ENCODE measurements at regions not wholly inside any gene's neighbourhood (a gene's known extent, or its start where the extent isn't known, plus 50 kb on each side); places are given as distances from the start of the nearest gene placed in this dataset.

- no peak for TF ChIP-seq AEBP2 (tag by site-specific recombination; IDR thresholded peaks at IDR 0.05; ENCODE audit: borderline replicate concordance)
- TF ChIP-seq ZNF692 (tag by site-specific recombination; IDR thresholded peaks at IDR 0.05) = no peak
- peak; percentile 44; the same call in 1 of the 2 replicates for TF ChIP-seq TRIM28 (IDR thresholded peaks at IDR 0.05; ENCODE audit: borderline replicate concordance, low read length)
- no peak for TF ChIP-seq SCRT1 (tag by site-specific recombination; IDR thresholded peaks at IDR 0.05; ENCODE audit: borderline replicate concordance)
- no peak for TF ChIP-seq ELK4 (IDR thresholded peaks at IDR 0.05; ENCODE audit: borderline replicate concordance, low read depth, low read length)
- TF ChIP-seq ZNF175 (tag by site-specific recombination; IDR thresholded peaks at IDR 0.05) = no peak
- TF ChIP-seq ZNF621 (tag by site-specific recombination; IDR thresholded peaks at IDR 0.05) = no peak
- TF ChIP-seq ZNF2 (tag by site-specific recombination; IDR thresholded peaks at IDR 0.05) = no peak
Observed at GRCh38 chr16:9567666-9568065, 476.2 kb downstream of the HAPSTR1 start (continued).

- ChIA-PET CTCF (no interaction called here), POLR2A (no interaction called here)
- H3K36me3 ChIP-seq (ENCODE audit: control insufficient read depth in 2 of 2, insufficient read depth in 1 of 2, low read length in 2 of 2) = no peaks in the 10 kb centered on the region
- no peaks in the 10 kb centered on the region for H3K9me3 ChIP-seq (ENCODE audit: control insufficient read depth, insufficient read depth, low read depth, low read length)
- H3K4me1 ChIP-seq (ENCODE audit: control insufficient read depth, insufficient read depth, low read length) = no peaks in the 10 kb centered on the region
- no peak overlapping the region for H3K27ac ChIP-seq (ENCODE audit: extremely low read depth, low read depth, low read length)
- TF ChIP-seq ZNF449 (tag by site-specific recombination; IDR thresholded peaks at IDR 0.05) = no peak
- no peak for TF ChIP-seq ZSCAN30 (tag by site-specific recombination; IDR thresholded peaks at IDR 0.05)
- no peak overlapping the region for H3K4me3 ChIP-seq (ENCODE audit: low read depth, low read length)
Observed at GRCh38 chr16:9568261-9568660, 476.8 kb downstream of the HAPSTR1 start.

- H3K4me3 ChIP-seq (ENCODE audit: low read depth, low read length) = no peak overlapping the region
- H3K27ac ChIP-seq (ENCODE audit: extremely low read depth, low read depth, low read length) = no peak overlapping the region
- POLR2A ChIA-PET = no interaction called here
- no peak for TF ChIP-seq ZNF707 (tag by site-specific recombination; IDR thresholded peaks at IDR 0.05)
- no peak for TF ChIP-seq ZNF350 (tag by site-specific recombination; IDR thresholded peaks at IDR 0.05)
- no peaks in the 10 kb centered on the region for H3K4me1 ChIP-seq (ENCODE audit: control insufficient read depth, insufficient read depth, low read length)
- no peaks in the 10 kb centered on the region for H3K36me3 ChIP-seq (ENCODE audit: control insufficient read depth in 2 of 2, insufficient read depth in 1 of 2, low read length in 2 of 2)
- no peaks in the 10 kb centered on the region for H3K9me3 ChIP-seq (ENCODE audit: control insufficient read depth, insufficient read depth, low read depth, low read length)
- CTCF ChIA-PET = no interaction called here
Observed at GRCh38 chr16:9570521-9570920, 479.1 kb downstream of the HAPSTR1 start.

GRCh38 chr16:9578459-9578858 is 487.0 kb downstream of the HAPSTR1 start:
- Histone ChIP-seq H3K36me3 (ENCODE audit: control insufficient read depth in 2 of 2, insufficient read depth in 1 of 2, low read length in 2 of 2) (no peaks in the 10 kb centered on the region), H3K27ac (ENCODE audit: extremely low read depth, low read depth, low read length) (no peak overlapping the region), H3K9me3 (ENCODE audit: control insufficient read depth, insufficient read depth, low read depth, low read length) (no peaks in the 10 kb centered on the region), H3K4me1 (ENCODE audit: control insufficient read depth, insufficient read depth, low read length) (no peaks in the 10 kb centered on the region), H3K4me3 (ENCODE audit: low read depth, low read length) (no peak overlapping the region)
- ChIA-PET CTCF (interaction anchor here (0.6 kb wide), 1 partner anchor 397 kb away, joined by 3 read pairs; no protein-coding TSS in a partner anchor), POLR2A (no interaction called here)
- TF ChIP-seq ZBTB7A (tag by site-specific recombination; IDR thresholded peaks at IDR 0.05; ENCODE audit: low read depth) = no peak
- TF ChIP-seq ZNF324 (tag by site-specific recombination; IDR thresholded peaks at IDR 0.05) = no peak
- TF ChIP-seq ZBTB1 (tag by site-specific recombination; IDR thresholded peaks at IDR 0.05) = no peak
- TF ChIP-seq ZNF707 (tag by site-specific recombination; IDR thresholded peaks at IDR 0.05) = no peak
- TF ChIP-seq KLF1 (tag by site-specific recombination; IDR thresholded peaks at IDR 0.05) = no peak
- TF ChIP-seq ZNF701 (tag by site-specific recombination; IDR thresholded peaks at IDR 0.05) = no peak
- TF ChIP-seq ZNF16 (tag by site-specific recombination; IDR thresholded peaks at IDR 0.05; ENCODE audit: low read depth) = no peak
- no peak for TF ChIP-seq OVOL3 (tag by site-specific recombination; IDR thresholded peaks at IDR 0.05)
- no peak for TF ChIP-seq ZSCAN23 (tag by site-specific recombination; IDR thresholded peaks at IDR 0.05)
- TF ChIP-seq ZNF585B (tag by site-specific recombination; IDR thresholded peaks at IDR 0.05) = no peak
- no peak for TF ChIP-seq ZNF18 (tag by site-specific recombination; IDR thresholded peaks at IDR 0.05)
- no peak for TF ChIP-seq KLF8 (tag by site-specific recombination; IDR thresholded peaks at IDR 0.05)
